Coronary artery (tissue), 2 donors: ENCODE measurements at regions not wholly inside any gene's neighbourhood (a gene's known extent, or its start where the extent isn't known, plus 50 kb on each side); places are given as distances from the start of the nearest gene placed in this dataset.

ENCODE experiments used
- DNase-seq: peaks from one replicate; pipeline ENCODE4 v3.0.0-alpha.2; 2017; ENCODE audit warnings: low spot score
- H3K27ac ChIP-seq, 2 donors: fragments of 200-600 bp; sonication (generic); one replicate each; pipeline ENCODE4 v1.5.1; 2016 to 2019
- H3K4me3 ChIP-seq: fragments of 200-600 bp; sonication (generic); 2 replicates; pipeline ENCODE4 v1.5.1; 2016; ENCODE audit warnings: mild to moderate bottlenecking, moderate library complexity
- TF ChIP-seq, protein P1 (sequence below): fragments of 200-600 bp; sonication (generic); IDR thresholded peaks from one replicate; pipeline ENCODE4 v1.5.1; 2019; ENCODE audit warnings: antibody characterized with exemption

DNA sequence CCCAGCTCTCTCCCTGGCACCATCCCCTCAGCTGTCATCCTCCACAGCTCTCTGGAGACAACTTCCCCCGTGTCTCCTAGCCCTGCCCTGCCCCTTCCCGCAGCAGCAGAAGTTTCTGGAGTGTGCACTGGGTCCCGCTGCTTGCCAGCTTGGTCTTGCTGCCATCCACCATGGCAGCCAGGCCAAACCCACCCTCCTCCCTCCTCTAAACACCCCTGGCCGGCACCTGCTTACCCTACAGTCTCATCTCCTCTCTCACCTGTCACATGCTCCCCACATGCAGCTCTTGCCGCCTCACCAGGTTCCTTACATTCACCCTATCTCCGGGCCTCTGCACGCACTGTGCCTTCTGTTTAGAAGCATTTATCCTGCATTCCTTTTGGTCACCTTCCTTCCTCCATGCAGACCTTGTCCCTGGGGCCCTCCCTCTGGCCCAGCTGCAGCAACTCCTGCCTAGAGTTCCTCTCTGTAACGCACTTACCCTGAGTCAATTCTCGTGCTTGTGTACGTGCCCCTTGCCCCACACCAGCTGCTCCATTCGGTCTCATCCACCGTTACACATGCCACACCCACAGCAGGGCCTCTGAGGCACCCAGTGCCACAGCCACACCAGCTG lies 93.9 kb upstream of the RET start:
- TF ChIP-seq, protein P1, sequence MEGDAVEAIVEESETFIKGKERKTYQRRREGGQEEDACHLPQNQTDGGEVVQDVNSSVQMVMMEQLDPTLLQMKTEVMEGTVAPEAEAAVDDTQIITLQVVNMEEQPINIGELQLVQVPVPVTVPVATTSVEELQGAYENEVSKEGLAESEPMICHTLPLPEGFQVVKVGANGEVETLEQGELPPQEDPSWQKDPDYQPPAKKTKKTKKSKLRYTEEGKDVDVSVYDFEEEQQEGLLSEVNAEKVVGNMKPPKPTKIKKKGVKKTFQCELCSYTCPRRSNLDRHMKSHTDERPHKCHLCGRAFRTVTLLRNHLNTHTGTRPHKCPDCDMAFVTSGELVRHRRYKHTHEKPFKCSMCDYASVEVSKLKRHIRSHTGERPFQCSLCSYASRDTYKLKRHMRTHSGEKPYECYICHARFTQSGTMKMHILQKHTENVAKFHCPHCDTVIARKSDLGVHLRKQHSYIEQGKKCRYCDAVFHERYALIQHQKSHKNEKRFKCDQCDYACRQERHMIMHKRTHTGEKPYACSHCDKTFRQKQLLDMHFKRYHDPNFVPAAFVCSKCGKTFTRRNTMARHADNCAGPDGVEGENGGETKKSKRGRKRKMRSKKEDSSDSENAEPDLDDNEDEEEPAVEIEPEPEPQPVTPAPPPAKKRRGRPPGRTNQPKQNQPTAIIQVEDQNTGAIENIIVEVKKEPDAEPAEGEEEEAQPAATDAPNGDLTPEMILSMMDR = no peak
- Histone ChIP-seq H3K27ac (no peak overlapping the region), H3K4me3 (no peak overlapping the region)
- no peak for DNase-seq

DNA sequence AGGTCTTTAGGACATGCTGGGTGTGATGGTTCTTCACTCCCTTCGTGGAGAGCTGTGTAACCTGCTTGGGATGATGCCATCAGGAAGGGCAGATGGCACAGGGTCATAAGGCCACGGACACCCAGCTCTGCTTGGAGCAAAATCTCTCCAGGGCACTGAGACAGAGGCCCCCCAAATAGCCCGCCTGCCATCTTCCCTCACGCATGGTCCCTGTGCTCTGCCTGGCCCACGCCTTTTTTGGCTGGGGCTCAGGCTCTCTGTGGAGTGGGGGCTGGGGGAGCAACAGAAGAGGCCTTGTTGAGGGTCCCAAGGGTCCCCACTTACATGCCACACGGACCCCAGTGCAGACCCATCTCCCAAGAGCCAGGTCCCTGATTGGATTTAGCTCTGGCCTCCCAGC lies 93.3 kb upstream of the RET start:
- no peak for DNase-seq
- Histone ChIP-seq H3K27ac (no peak overlapping the region), H3K4me3 (no peak overlapping the region)
- TF ChIP-seq, protein P1 = no peak

DNA sequence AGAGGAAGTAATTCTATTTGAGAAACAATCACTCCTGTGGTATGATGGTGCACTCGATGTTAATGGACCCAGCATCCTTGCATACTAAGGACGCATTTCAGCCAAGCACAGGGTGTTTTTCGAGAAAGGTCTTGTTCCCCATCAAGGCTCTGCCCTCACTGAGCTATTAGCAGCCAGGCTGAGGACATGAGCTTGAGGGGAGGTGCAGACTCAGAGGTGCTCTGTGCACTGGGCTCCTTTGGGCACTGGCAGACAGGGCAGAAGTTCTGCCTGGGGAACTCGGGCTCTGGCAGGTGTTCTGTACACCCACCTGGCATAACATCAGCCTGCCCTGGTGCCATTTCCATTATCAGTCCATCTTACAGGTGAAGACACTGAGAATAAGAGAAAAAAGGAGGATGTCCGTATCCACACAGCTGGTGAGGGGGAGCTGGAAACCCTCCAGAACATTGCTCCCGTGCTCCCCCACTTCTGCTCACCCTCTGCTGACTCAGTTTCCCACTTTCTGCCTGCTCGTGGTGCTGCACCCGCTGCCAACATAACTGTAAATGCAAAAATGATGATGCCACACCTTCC lies 92.7 kb upstream of the RET start:
- H3K4me3 ChIP-seq = no peak overlapping the region
- H3K27ac ChIP-seq = no peak overlapping the region
- DNase-seq = no peak
- TF ChIP-seq, protein P1 = no peak

DNA sequence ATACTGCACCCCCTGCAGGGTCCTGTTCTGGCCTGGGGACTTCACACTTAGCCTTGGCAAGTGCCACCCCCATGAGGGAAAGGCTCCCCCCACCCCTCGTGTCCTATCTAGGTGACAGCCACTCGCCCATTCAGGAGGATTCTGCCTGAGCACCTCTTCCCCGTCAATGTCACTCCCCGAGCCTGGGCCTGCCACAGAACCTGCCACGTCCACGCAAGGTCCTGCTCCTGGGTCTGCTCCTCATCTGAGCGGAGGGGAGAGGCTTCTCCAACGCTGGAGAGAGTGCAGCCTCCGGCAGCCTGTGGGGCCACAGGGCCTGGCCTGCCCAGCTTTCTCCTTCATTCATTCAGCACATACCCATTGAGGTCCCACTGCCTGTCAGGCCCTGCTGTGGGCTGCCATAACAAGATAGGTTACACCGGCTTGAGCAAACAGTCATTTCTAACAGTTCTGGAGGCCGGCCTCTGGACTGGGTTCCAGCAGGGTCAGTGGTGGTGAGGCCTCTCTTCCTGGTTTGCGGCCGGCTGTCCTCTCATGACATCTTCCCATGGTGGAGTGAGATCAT lies 92.0 kb upstream of the RET start:
- TF ChIP-seq, protein P1 = no peak
- Histone ChIP-seq H3K27ac (no peak overlapping the region), H3K4me3 (no peak overlapping the region)
- peak; percentile 49 for DNase-seq

DNA sequence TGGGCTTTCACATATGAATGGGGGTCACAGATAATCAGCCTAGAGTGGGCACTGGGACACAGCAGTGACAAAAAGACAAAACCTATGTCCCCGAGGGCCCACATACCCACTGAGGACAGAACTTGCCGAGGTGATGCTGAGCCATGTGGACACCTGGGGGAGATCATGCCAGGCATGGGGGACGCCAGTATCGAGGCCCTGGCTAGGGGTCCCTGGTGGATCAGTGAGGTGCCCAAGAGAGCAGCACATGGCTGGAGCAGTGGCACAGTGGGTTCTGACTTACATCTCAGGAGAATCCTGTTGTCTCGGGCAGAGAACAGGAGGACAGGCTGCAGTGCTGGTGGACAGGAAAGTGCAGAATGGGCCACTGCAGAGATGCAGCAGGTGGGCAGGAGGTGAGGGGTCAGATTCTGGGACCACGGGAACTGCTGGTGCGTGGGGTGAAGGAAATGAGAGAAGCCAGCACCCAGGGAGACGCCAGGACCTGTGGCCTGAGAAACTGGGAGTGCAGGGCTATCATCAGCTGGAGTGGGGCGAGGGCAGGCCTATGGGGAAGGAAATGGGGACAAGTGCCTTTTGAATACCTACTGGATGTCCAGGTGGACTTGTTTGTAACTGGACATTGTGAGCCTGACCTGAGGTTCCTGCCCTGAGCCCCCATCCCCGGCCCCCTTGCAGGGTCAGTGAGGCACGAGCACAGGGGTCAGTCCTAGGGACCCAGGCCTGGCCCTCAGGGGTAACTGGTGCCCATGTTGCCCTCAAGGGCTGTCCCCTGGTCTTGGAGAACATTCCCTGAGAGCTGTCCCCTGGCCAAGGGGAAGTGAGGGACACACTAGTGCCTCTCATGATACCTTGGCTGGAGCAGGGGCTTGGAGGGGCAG lies 91.2 kb upstream of the RET start:
- no peak overlapping the region for H3K4me3 ChIP-seq
- TF ChIP-seq, protein P1 = no peak
- no peak overlapping the region for H3K27ac ChIP-seq
- DNase-seq = peak; percentile 57

DNA sequence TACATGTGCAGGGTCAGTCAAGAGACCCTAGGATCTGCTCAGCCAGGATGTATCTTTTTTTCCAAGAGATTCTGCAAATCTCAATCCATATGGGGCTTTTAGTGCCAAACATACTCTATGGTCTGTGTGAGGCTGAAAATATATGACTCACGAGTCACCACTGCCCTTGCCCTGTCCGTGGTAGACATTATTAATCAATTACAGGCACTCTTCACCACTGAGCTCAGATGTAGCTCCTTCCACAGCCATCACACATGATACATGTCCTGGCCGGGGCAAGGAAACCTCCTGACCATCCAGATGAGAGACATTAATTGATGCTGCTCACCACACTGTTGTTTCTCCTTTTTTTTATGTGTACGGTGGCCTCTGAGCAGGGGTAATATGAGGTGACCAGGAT lies 90.2 kb upstream of the RET start:
- no peak for DNase-seq
- Histone ChIP-seq H3K27ac (no peak overlapping the region), H3K4me3 (no peak overlapping the region)
- TF ChIP-seq, protein P1 = no peak
